ENCODE measurements at regions not wholly inside any gene's neighbourhood (a gene's known extent, or its start where the extent isn't known, plus 50 kb on each side); places are given as distances from the start of the nearest gene placed in this dataset.

- Histone ChIP-seq H2BK15ac (ENCODE audit: low read depth, low read length) (no peak overlapping the region), H3K9me3 (ENCODE audit: control insufficient read depth, insufficient read depth, low read length) (no peaks in the 10 kb centered on the region), H2BK120ac (ENCODE audit: low read depth, low read length) (no peak overlapping the region), H2AK9ac (replicated peaks; ENCODE audit: low read depth, low read length, poor library complexity) (no peak overlapping the region), H4K8ac (ENCODE audit: low read depth in 2 of 2, low read length in 2 of 2) (no peak overlapping the region), H4K20me1 (ENCODE audit: insufficient read depth, low read length) (no peaks in the 10 kb centered on the region), H3K9me1 (ENCODE audit: insufficient read depth, low read length) (no peaks in the 10 kb centered on the region), H3K27ac (ENCODE audit: insufficient read depth, low read length) (no peak overlapping the region), H2BK20ac (ENCODE audit: low read depth, low read length) (no peak overlapping the region), H3K27me3 (ENCODE audit: control insufficient read depth, insufficient read depth, low read length) (no peaks in the 10 kb centered on the region), H3K18ac (ENCODE audit: low read depth, low read length) (no peak overlapping the region), H3K9ac (ENCODE audit: low read depth, low read length) (no peak overlapping the region), H3K79me1 (ENCODE audit: low read depth in 1 of 2, low read length in 2 of 2) (no peaks in the 10 kb centered on the region), H3K14ac (replicated peaks; ENCODE audit: low read depth, low read length) (no peak overlapping the region), H2AK5ac (ENCODE audit: low read depth, low read length) (no peak overlapping the region), H4K5ac (ENCODE audit: low read depth, low read length) (no peak overlapping the region), H2AFZ (replicated peaks; ENCODE audit: low read length, poor library complexity) (no peak overlapping the region), H3K4me1 (ENCODE audit: control insufficient read depth, insufficient read depth, low read length) (peaks cover 2% of the 10 kb centered on the region; the same call in 1 of the 2 replicates), H3K4ac (ENCODE audit: low read depth, low read length) (no peak overlapping the region), H3K36me3 (ENCODE audit: control insufficient read depth, insufficient read depth, low read length) (no peaks in the 10 kb centered on the region), H3K4me3 (ENCODE audit: insufficient read depth, low read depth, low read length) (no peak overlapping the region), H3K23ac (ENCODE audit: low read depth, low read length) (no peak overlapping the region), H3K4me2 (ENCODE audit: low read depth, low read length) (no peak overlapping the region), H4K91ac (ENCODE audit: insufficient read depth, low read depth, low read length) (no peak overlapping the region), H3K56ac (ENCODE audit: extremely low read depth, insufficient read depth, low read length) (no peak overlapping the region), H2BK5ac (ENCODE audit: low read depth, low read length, poor library complexity, severe bottlenecking) (no peak overlapping the region)
- BruUV-seq (replicated peaks) = no TSS peak
- ATAC-seq (ENCODE audit: low read depth) (no peak), DNase-seq (peak; percentile 5)
- TF ChIP-seq RCOR1 (IDR thresholded peaks at IDR 0.05; ENCODE audit: insufficient replicate concordance, low read length) (no peak), SMC3 (IDR thresholded peaks at IDR 0.05; ENCODE audit: low read depth, low read length) (no peak), RFX5 (IDR thresholded peaks at IDR 0.05; ENCODE audit: low read depth, low read length) (no peak), CEBPB (IDR thresholded peaks at IDR 0.05; ENCODE audit: low read depth, low read length) (no peak)
- ChIA-PET CTCF (no interaction called here), POLR2A (ENCODE audit: unreplicated experiment) (no interaction called here)
- intact Hi-C loops (cut with micrococcal nuclease) (no loop called here), dilution Hi-C loops (cut with HindIII; ENCODE audit: low sequenced_read_pairs, unreplicated experiment) (no loop called here), in situ Hi-C loops (cut with MboI; ENCODE audit: low sequenced_read_pairs) (no loop called here)
- no CpG with 5 or more reads among the region's 2 CpGs for WGBS, 2 experiments (ENCODE audit: extremely low coverage in 2 of 2, insufficient read length in 1 of 2)
Observed at GRCh38 chr13:64819081-64819480, 2411.1 kb downstream of the PCDH9 start.
